ELR (cell line): ENCODE measurements at regions not wholly inside any gene's neighbourhood (a gene's known extent, or its start where the extent isn't known, plus 50 kb on each side); places are given as distances from the start of the nearest gene placed in this dataset.

Source experiments
- DNase-seq: peaks from one replicate; pipeline ENCODE4 v3.0.0-alpha.2; 2015; ENCODE audit warnings: low read depth

GRCh38 chr1:224505454-224506093, 71.0 kb upstream of the WDR26 start:
- DNase-seq, result no peak

DNA sequence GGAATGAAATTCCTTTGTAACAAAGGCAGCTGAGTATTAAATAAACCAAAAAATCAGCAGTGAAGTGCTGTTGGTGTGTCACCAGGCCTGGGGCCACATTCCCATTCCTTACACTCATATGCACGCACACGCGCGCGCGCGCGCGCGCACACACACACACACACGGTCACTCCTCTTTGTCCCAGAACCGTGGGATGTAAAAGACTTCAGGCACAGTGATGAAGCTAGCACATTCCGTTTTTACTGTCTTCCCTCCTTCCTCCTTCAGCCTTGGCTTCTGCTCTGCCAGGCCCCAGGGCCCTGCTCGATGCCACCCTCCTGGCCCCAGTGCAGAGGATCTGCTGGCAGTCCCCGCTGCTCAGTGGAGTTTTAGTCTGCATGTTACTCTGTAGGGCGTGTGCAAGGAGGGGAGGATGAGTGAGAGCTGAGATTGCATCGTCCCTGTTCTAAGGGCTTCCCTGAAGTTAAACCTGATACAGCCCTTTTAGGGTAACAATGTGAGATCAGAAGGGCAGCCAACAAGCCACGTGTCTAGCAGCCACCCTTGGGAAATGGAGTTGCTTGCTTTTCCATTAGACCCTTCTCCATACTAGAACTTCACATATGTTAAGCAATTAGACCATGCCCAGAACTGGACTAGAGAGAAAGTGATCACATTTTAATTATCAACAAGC, 71.7 kb upstream of the WDR26 start:
- no peak for DNase-seq

DNA sequence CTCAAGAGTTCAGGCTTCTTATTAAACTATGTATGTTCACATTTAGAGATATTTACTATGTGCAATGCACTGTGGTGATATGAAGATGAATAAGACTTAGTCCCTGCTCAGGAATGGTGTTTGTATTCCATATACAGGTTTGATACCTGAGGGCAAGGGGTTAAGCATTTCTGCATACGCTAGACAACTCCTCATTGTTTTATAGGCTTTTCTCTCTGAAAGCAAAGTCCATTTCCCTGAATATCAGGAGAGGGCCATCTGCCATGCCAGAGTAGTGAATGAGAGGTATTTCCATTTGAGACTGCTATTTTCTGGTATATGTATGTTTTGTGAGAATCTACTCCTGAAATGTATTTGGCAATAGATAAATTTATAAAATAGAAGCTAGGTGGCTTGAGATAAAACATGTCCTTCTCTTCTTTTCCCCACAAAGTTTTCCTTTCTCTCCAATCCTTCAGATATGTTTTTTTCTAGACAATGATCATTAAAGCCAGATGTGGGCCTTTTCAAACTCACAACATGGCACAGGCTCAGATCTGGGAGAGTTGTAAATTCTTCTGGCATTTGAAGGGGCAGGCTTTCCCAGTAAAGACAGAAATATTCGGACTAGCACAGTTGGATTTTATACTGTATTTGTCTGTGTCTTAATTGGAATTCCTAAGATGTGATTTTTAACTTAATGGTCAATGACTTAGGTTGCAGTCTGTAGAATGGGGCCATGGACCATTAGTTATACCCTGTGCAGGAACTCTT, 73.3 kb upstream of the WDR26 start:
- no peak for DNase-seq

GRCh38 chr1:224509907-224510306, 75.3 kb upstream of the WDR26 start:
- DNase-seq, result no peak

GRCh38 chr1:224510880-224511645, 76.5 kb upstream of the WDR26 start:
- peak; percentile 55 for DNase-seq

GRCh38 chr1:224512600-224513151, 78.1 kb upstream of the WDR26 start:
- DNase-seq, result no peak

DNA sequence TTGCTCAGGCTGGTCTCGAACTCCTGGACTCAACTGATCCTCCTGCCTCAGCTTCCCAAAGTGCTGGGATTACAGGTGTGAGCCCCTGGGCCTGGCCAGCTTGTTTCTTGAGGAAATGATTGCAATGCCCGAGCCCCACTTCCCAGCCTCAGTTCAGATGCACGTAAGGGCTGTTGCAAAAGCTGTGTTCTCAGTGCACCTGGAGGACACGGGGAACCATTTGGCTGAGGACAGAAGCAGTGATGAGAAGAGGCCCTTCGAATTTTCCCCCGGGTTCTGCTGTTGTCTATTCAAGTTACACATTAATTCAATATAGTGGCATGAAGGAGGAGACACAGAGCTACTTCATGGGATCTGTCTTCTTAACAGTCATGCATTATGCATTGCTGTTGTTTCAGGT, 78.8 kb upstream of the WDR26 start:
- no peak for DNase-seq

- DNase-seq, result peak; percentile 84
Measured at GRCh38 chr1:224513787-224514209, 79.2 kb upstream of the WDR26 start.

GRCh38 chr1:224517171-224517570, 82.6 kb upstream of the WDR26 start:
- no peak for DNase-seq

DNA sequence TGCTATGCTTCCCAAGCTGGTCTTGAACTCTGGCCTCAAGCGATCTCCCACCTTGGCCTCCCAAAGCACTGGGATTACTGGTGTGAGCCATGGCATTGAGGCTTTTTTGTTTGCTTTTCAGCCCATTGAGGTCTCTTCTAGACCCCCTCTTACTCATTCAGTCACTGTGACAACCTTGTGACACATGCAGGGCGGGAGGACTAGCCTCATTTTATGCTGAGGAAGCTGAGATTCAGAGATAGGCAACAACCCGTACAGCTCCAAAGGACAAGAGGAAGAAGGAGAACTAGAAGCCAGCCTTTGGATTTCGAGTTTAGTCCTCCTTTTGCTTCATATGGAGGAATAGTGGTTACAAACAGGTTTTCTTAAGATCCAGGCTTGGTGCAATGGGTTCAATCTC, 83.9 kb upstream of the WDR26 start:
- DNase-seq, result no peak

DNA sequence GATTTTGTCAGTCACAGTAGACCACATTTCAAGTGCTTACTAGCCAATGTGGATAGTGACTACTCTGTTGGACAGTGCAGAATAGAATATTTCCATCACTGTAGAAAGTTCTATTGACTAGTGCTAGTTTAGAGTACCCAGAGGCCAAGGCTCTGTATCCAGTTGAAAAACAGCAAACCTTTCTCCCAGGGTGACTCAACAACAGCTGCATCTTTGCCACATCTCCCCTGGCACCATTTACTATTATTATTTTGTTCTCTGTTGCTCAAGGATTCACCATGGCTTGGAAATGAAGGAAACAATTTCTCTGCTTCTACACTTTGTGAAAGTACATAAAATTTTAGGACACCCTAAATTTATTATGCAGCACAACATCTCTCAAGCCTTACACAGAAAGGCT, 85.3 kb upstream of the WDR26 start:
- no peak for DNase-seq

- DNase-seq, result no peak
Measured at GRCh38 chr1:224520808-224521207, 86.2 kb upstream of the WDR26 start.

GRCh38 chr1:224521904-224522734, 87.5 kb upstream of the WDR26 start:
- no peak for DNase-seq

- no peak for DNase-seq
Measured at GRCh38 chr1:224523676-224524075, 89.1 kb upstream of the WDR26 start.

DNA sequence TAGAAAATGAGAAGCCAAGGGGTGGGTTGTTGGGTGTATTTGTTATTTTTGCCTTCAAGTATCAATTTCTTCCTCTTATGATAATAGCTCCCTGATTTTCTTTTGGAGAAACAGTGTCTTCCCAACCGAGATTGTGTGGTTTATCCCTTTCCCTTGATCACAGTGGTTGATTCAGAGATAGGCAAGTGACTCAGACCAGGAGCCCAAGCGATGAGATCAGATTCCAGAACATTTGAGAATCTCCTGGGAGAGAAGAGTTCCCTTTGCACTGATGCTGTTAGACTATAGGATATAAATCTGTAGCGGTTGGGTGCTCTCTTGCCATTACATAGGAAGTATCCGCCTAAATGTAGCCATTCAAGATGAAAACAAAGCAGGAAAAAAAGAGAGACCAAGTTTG, 90.1 kb upstream of the WDR26 start:
- DNase-seq, result peak; percentile 87

- peak; percentile 32 for DNase-seq
Measured at GRCh38 chr1:224525411-224526040, 90.6 kb upstream of the CNIH3 start.

- DNase-seq, result no peak
Measured at GRCh38 chr1:224526771-224527170, 89.3 kb upstream of the CNIH3 start.

DNA sequence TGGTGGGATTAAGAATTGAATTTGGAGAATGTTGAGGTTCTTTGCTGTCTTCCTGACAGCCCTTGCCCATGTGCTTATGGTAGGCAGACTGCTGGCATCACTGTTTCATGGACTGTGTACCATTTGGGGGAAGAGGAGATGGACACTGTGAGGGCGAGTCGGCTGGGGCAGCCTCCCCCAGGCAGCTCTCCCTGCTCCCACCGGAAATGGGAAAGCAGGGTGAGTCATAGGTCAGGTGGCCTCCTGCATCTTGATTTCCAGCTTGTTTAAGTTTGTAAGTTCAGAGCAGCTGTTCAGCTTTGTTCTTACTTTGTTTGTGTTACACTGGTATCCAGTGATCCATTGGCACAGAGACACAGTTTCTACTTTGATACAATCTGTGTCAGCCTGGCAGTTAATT, 87.2 kb upstream of the CNIH3 start:
- peak; percentile 84 for DNase-seq

GRCh38 chr1:224529844-224530243, 86.3 kb upstream of the CNIH3 start:
- no peak for DNase-seq

DNA sequence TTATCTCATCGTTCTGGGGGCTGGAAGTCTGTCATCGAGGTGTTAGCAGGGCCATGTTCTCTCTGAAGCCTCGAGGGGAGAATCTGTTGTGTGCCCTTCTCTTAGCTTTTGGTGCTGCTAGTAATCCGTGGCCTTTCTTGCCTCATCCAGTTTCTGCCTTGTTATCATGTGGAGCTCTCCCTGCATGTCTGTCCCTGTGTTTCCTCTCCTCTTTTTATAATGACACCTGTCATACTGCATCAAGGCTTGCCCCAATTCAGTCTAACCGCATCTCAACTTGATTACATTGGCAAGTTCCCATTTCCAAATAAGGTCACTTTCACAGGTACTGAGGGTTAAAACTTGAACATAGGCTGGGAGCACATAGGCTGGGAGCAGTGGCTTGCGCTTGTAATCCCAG, 82.6 kb upstream of the CNIH3 start:
- DNase-seq, result no peak

- DNase-seq, result no peak
Measured at GRCh38 chr1:224534731-224535130, 81.4 kb upstream of the CNIH3 start.
